Parathyroid adenoma (tissue), 2 donors: ENCODE measurements at regions not wholly inside any gene's neighbourhood (a gene's known extent, or its start where the extent isn't known, plus 50 kb on each side); places are given as distances from the start of the nearest gene placed in this dataset.

ENCODE experiments used
- H2AFZ ChIP-seq: fragments of 300-600 bp; sonication (generic); one replicate; pipeline ENCODE4 v1.7.0; 2017; ENCODE audit warnings: antibody characterized with exemption, mild to moderate bottlenecking
- H3K27ac ChIP-seq: fragments of 300-600 bp; sonication (generic); one replicate; pipeline ENCODE4 v1.7.0; 2017
- H3K27me3 ChIP-seq: fragments of 300-600 bp; sonication (generic); one replicate; pipeline ENCODE4 v1.7.0; 2017; ENCODE audit warnings: low read length; ENCODE audit not compliant: control insufficient read depth, insufficient read depth
- H3K36me3 ChIP-seq: fragments of 300-600 bp; sonication (generic); one replicate; pipeline ENCODE4 v1.7.0; 2017; ENCODE audit warnings: low read length; ENCODE audit not compliant: control insufficient read depth, insufficient read depth
- H3K4me1 ChIP-seq: fragments of 300-600 bp; sonication (generic); one replicate; pipeline ENCODE4 v1.7.0; 2017; ENCODE audit warnings: control low read depth
- H3K4me2 ChIP-seq: fragments of 300-600 bp; sonication (generic); one replicate; pipeline ENCODE4 v1.7.0; 2017; ENCODE audit warnings: low read length
- H3K4me3 ChIP-seq: fragments of 300-600 bp; sonication (generic); one replicate; pipeline ENCODE4 v1.7.0; 2017; ENCODE audit warnings: low read depth, low read length
- H3K79me2 ChIP-seq: fragments of 300-600 bp; sonication (generic); one replicate; pipeline ENCODE4 v1.7.0; 2017; ENCODE audit warnings: control low read depth
- H3K9ac ChIP-seq: fragments of 300-600 bp; sonication (generic); one replicate; pipeline ENCODE4 v1.7.0; 2017; ENCODE audit warnings: mild to moderate bottlenecking
- H3K9me3 ChIP-seq: fragments of 300-600 bp; sonication (generic); one replicate; pipeline ENCODE4 v1.7.0; 2017; ENCODE audit warnings: low read length; ENCODE audit not compliant: control insufficient read depth
- TF ChIP-seq, protein P1 (sequence below): fragments of 300-600 bp; sonication (generic); IDR thresholded peaks from one replicate; pipeline ENCODE4 v1.7.0; 2017; ENCODE audit warnings: antibody characterized with exemption, mild to moderate bottlenecking
- donor health status: primary hyperparathyroidism.

DNA sequence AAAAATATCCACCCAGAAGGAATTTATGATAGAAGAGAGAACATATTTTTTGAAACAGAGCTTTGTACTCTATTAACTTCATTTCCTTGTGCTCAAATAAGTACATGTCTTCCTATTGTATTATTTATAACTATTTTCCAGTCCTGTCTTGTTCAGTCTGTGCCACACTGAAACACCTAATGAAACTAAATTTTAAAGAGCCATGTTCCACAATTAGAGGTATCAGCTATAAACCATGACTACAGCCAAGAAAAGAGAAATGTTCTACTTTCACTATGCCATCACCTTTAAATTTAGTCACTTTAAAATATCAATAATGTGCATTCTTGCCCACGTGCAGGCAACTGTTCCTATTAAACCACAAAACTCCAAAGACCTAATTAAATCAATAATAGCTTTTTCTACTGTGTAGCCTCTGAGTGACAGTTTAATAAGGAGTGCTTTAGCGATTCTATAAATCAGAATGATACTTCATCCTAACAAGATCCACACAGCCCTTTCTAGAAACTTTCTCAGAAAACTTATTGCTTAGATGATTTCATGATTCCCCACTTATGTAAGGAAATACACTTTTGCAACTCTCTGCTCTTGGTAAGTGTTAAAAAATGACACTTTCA, 404.9 kb upstream of the CHRM3 start:
- Histone ChIP-seq H3K4me1 (no peaks in the 10 kb centered on the region), H3K4me2 (no peak overlapping the region), H3K9me3 (no peaks in the 10 kb centered on the region), H3K79me2 (no peaks in the 10 kb centered on the region), H3K4me3 (no peak overlapping the region), H2AFZ (no peak overlapping the region), H3K9ac (no peak overlapping the region), H3K36me3 (no peaks in the 10 kb centered on the region), H3K27ac (no peak overlapping the region), H3K27me3 (no peaks in the 10 kb centered on the region)
- TF ChIP-seq, protein P1, sequence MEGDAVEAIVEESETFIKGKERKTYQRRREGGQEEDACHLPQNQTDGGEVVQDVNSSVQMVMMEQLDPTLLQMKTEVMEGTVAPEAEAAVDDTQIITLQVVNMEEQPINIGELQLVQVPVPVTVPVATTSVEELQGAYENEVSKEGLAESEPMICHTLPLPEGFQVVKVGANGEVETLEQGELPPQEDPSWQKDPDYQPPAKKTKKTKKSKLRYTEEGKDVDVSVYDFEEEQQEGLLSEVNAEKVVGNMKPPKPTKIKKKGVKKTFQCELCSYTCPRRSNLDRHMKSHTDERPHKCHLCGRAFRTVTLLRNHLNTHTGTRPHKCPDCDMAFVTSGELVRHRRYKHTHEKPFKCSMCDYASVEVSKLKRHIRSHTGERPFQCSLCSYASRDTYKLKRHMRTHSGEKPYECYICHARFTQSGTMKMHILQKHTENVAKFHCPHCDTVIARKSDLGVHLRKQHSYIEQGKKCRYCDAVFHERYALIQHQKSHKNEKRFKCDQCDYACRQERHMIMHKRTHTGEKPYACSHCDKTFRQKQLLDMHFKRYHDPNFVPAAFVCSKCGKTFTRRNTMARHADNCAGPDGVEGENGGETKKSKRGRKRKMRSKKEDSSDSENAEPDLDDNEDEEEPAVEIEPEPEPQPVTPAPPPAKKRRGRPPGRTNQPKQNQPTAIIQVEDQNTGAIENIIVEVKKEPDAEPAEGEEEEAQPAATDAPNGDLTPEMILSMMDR: no peak

DNA sequence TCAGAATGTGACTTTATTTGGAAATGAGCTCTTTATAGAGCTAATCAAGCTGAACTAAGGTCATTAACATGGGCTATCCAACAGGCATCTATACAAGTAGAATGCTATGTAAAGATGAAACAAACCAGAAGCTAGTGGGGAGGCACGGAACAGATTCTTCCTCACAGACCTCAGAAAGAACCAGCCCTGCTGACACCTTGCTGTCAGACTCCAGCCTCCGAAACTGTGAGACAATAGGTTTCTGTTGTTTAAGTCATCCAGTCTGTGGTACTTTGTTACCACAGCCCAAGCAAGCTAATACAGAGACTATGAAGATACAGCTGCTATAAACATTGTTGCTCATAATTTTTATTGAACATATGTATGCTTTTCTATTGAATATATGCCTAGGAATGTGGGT, 406.3 kb upstream of the CHRM3 start:
- no peak overlapping the region for H3K27ac ChIP-seq
- H2AFZ ChIP-seq: no peak overlapping the region
- H3K9me3 ChIP-seq: no peaks in the 10 kb centered on the region
- no peaks in the 10 kb centered on the region for H3K36me3 ChIP-seq
- TF ChIP-seq, protein P1: no peak
- H3K9ac ChIP-seq: no peak overlapping the region
- H3K4me1 ChIP-seq: no peaks in the 10 kb centered on the region
- H3K79me2 ChIP-seq: no peaks in the 10 kb centered on the region
- no peaks in the 10 kb centered on the region for H3K27me3 ChIP-seq
- no peak overlapping the region for H3K4me2 ChIP-seq
- H3K4me3 ChIP-seq: no peak overlapping the region

DNA sequence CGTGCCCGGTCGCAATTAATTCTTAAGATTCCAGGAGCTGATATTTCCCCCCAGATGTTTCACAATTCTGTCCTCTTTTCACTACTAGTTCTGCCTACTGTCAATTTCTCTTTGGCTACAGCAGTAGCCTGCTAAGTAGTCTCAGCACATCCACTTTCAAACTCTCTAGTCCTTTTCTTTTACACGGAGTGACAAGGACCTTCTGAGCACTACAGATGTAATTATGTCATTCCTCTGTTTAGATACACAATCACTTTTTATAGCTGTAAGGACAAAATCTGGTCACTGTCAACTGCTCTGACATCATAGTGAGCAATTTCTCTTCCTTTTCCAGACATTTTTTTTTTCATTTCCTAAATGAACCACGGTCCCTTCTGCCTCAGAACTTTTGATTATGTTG, 421.7 kb upstream of the CHRM3 start:
- Histone ChIP-seq H2AFZ (no peak overlapping the region), H3K9me3 (no peaks in the 10 kb centered on the region), H3K79me2 (no peaks in the 10 kb centered on the region), H3K4me2 (no peak overlapping the region), H3K9ac (no peak overlapping the region), H3K4me1 (no peaks in the 10 kb centered on the region), H3K4me3 (no peak overlapping the region), H3K27me3 (no peaks in the 10 kb centered on the region), H3K27ac (no peak overlapping the region), H3K36me3 (no peaks in the 10 kb centered on the region)
- TF ChIP-seq, protein P1: no peak

DNA sequence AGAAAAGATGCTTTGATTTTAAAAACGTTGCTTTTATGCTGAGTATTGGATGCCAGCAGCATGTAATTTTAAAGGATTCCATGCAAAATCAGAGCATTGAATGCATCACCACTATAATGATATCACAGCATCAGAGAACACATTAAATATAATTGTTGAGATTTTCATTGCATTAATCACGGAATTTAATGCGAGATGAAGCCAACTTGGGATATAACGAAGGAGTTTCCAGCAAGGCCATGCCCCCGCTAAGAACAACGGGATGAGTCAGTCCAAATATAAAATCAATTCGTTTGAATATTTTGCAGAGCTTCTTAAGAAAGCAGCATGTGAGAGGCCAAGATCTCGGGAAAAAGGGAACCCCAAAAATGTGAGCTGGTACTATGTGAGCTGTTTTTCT, 423.4 kb upstream of the CHRM3 start:
- Histone ChIP-seq H3K4me2 (no peak overlapping the region), H3K4me1 (no peaks in the 10 kb centered on the region), H3K27ac (no peak overlapping the region), H3K9ac (no peak overlapping the region), H3K27me3 (no peaks in the 10 kb centered on the region), H2AFZ (no peak overlapping the region), H3K79me2 (no peaks in the 10 kb centered on the region), H3K9me3 (no peaks in the 10 kb centered on the region), H3K4me3 (no peak overlapping the region), H3K36me3 (no peaks in the 10 kb centered on the region)
- TF ChIP-seq, protein P1: no peak

DNA sequence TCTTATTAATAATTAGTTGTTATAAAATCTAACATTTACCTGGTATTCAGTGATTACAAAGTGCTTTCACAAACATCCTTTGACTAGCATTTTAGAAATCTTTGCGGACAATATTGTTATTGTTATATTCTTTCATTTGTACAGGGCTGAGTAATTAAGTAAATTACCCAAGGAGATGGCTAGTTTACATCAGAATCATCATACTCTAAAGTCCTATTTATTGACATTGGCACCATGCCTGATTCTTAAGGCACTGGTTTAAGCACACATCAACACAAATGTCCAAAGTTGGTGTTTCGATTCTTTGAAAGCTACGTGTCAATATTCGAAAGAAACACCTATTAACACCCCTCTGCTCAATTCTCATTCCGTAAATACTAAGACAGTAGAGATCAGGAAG, 424.6 kb upstream of the CHRM3 start:
- TF ChIP-seq, protein P1: no peak
- no peaks in the 10 kb centered on the region for H3K27me3 ChIP-seq
- no peaks in the 10 kb centered on the region for H3K4me1 ChIP-seq
- no peak overlapping the region for H3K4me3 ChIP-seq
- H3K9me3 ChIP-seq: no peaks in the 10 kb centered on the region
- no peak overlapping the region for H3K9ac ChIP-seq
- H3K27ac ChIP-seq: no peak overlapping the region
- H3K4me2 ChIP-seq: no peak overlapping the region
- no peaks in the 10 kb centered on the region for H3K79me2 ChIP-seq
- no peaks in the 10 kb centered on the region for H3K36me3 ChIP-seq
- no peak overlapping the region for H2AFZ ChIP-seq
